OCI-LY1 (cell line): ENCODE measurements at regions not wholly inside any gene's neighbourhood (a gene's known extent, or its start where the extent isn't known, plus 50 kb on each side); places are given as distances from the start of the nearest gene placed in this dataset.

ENCODE experiments used
- EZH2 ChIP-seq: fragments of 200-600 bp; sonication (generic), shearing (Covaris generic); IDR thresholded peaks from 2 replicates; pipeline ENCODE4 v1.8.0; 2017; ENCODE audit warnings: borderline replicate concordance, mixed run types, mild to moderate bottlenecking, antibody characterized with exemption, low read length, moderate library complexity, mixed read lengths
- TF ChIP-seq, protein P1 (sequence below): fragments of 200-600 bp; sonication (generic), shearing (Covaris generic); IDR thresholded peaks from 2 replicates; pipeline ENCODE4 v1.5.1; 2017; ENCODE audit warnings: mild to moderate bottlenecking, antibody characterized with exemption, low read length, moderate library complexity, mixed read lengths

DNA sequence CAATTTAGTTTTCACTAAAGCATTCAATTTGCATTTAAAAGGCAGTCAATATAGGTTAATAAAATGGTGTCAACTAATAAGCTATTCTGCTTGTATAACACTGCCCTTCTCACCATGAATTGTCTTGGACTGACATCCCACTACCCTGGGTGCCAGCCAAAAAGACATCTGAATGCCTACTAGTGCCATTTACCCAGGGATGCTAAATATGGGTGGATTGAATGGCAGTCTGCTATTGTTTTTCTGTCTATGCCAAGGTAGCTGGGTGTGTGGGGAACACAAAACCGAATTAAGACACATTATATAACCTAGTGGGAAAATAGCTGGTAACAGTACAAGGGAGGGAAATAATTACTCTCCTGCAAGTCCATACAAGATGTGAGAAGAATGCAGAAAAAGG is 240.0 kb upstream of the CFAP20DC start:
- no peak for TF ChIP-seq EZH2
- TF ChIP-seq, protein P1, sequence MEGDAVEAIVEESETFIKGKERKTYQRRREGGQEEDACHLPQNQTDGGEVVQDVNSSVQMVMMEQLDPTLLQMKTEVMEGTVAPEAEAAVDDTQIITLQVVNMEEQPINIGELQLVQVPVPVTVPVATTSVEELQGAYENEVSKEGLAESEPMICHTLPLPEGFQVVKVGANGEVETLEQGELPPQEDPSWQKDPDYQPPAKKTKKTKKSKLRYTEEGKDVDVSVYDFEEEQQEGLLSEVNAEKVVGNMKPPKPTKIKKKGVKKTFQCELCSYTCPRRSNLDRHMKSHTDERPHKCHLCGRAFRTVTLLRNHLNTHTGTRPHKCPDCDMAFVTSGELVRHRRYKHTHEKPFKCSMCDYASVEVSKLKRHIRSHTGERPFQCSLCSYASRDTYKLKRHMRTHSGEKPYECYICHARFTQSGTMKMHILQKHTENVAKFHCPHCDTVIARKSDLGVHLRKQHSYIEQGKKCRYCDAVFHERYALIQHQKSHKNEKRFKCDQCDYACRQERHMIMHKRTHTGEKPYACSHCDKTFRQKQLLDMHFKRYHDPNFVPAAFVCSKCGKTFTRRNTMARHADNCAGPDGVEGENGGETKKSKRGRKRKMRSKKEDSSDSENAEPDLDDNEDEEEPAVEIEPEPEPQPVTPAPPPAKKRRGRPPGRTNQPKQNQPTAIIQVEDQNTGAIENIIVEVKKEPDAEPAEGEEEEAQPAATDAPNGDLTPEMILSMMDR: no peak
